ENCODE measurements at regions not wholly inside any gene's neighbourhood (a gene's known extent, or its start where the extent isn't known, plus 50 kb on each side); places are given as distances from the start of the nearest gene placed in this dataset.

DNA sequence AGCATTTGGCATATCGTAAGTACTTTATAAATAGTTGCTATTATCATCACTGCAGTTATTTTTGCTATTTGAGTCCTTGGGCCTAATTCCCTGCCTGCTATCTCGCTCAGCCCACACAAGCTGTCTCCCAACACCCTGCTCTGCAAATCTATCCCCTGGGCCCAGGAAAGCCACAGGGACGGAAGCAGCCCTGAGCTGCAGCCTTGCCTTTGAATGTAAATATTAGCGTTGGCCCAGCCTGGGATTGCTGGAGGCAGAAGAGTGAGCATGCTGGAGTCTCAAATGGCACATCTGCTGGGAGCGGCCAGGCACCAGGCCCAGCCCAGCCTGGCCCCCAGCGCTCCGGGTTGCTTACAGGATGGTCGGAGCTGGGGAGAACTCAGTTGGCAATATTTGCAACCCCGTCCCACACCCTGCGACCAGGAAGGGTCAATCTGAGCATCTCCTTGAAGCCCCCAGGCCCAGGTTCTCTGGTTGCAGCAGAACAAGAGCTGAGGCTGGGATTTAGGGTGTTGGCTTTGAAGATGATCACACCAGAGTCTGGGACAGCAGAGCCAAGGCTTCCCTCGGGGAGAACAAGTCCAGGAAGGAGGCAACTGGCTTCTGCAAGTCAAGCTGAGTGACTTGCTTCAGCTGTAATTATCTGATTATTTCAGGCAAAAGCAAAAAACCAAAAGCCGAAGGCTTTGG lies 529.6 kb downstream of the SHQ1 start:
- no peak for TF ChIP-seq EP300 (IDR thresholded peaks at IDR 0.05)
- TF ChIP-seq, protein P1, sequence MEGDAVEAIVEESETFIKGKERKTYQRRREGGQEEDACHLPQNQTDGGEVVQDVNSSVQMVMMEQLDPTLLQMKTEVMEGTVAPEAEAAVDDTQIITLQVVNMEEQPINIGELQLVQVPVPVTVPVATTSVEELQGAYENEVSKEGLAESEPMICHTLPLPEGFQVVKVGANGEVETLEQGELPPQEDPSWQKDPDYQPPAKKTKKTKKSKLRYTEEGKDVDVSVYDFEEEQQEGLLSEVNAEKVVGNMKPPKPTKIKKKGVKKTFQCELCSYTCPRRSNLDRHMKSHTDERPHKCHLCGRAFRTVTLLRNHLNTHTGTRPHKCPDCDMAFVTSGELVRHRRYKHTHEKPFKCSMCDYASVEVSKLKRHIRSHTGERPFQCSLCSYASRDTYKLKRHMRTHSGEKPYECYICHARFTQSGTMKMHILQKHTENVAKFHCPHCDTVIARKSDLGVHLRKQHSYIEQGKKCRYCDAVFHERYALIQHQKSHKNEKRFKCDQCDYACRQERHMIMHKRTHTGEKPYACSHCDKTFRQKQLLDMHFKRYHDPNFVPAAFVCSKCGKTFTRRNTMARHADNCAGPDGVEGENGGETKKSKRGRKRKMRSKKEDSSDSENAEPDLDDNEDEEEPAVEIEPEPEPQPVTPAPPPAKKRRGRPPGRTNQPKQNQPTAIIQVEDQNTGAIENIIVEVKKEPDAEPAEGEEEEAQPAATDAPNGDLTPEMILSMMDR (IDR thresholded peaks at IDR 0.05) = no peak
- TF ChIP-seq POLR2A (IDR thresholded peaks at IDR 0.05) = no peak

All from gastroesophageal sphincter (tissue), 3 donors.